ENCODE measurements at regions not wholly inside any gene's neighbourhood (a gene's known extent, or its start where the extent isn't known, plus 50 kb on each side); places are given as distances from the start of the nearest gene placed in this dataset.

DNA sequence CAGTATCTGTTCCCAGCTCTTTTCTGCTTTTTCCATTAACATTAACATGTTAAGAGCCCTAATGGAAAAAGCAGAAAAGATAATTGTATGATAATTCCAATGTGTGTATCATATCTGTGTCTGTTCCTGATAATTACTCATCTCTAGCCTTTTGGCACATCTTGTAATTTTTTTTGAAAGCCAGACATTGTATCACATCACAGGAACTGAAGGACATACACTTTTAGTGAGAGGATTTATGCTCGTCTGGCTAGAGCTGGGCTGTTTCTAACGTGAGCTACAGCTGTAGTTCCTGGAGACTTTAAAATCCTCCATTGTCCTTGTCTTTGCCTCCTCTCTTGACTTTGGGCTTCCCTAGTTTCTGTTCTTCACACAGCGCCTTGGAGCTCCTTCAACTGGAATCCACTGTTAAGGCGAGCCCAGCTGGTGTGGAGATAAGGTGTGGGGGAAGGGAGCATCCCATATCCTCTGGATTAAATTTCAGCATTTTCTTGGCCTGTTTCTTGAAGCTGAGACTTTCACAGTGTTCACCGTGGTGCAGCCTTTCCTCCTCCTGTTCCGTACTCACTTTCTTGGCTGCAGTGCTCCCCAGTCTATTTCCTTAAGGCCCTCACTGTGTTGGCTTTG lies 211.5 kb downstream of the GALR1 start:
- Histone ChIP-seq H3K27me3 (ENCODE audit: insufficient read depth, low read depth) (no peaks in the 10 kb centered on the region), H3K27ac (no peak overlapping the region), H3K4me2 (no peak overlapping the region), H3K4me1 (ENCODE audit: low read depth, poor library complexity, severe bottlenecking) (no peaks in the 10 kb centered on the region), H3K36me3 (ENCODE audit: insufficient read depth) (no peaks in the 10 kb centered on the region), H3K4me3 (IDR thresholded peaks at IDR 0.05; ENCODE audit: insufficient read depth, low read depth, low read length) (no peak overlapping the region), H3K79me2 (ENCODE audit: insufficient read depth, low read depth) (no peaks in the 10 kb centered on the region), H4K20me1 (ENCODE audit: insufficient read depth) (no peaks in the 10 kb centered on the region), H3K9ac (no peak overlapping the region), H2AFZ (ENCODE audit: low read depth) (no peak overlapping the region)
- TF ChIP-seq, protein P1, sequence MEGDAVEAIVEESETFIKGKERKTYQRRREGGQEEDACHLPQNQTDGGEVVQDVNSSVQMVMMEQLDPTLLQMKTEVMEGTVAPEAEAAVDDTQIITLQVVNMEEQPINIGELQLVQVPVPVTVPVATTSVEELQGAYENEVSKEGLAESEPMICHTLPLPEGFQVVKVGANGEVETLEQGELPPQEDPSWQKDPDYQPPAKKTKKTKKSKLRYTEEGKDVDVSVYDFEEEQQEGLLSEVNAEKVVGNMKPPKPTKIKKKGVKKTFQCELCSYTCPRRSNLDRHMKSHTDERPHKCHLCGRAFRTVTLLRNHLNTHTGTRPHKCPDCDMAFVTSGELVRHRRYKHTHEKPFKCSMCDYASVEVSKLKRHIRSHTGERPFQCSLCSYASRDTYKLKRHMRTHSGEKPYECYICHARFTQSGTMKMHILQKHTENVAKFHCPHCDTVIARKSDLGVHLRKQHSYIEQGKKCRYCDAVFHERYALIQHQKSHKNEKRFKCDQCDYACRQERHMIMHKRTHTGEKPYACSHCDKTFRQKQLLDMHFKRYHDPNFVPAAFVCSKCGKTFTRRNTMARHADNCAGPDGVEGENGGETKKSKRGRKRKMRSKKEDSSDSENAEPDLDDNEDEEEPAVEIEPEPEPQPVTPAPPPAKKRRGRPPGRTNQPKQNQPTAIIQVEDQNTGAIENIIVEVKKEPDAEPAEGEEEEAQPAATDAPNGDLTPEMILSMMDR (conservative IDR thresholded peaks at IDR 0.05; ENCODE audit: low read depth, low read length), result no peak

DNA sequence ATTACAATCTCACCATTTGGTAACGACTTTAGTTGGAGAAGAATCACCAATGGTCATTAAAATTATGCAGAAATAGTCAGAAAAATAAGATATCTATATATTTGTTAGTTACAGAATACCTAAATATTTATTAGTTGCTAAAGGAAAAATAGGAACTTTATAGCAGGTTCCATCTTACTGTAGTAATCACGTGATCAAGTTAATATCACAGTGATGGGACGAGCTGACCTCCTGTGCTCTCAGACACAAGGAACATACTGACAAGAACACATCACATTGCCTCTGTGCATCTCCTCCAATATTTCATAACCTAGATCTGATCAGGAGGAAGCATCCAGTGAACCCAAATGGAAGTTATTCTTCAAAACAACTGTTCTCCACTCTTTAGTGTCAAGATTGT lies 215.3 kb downstream of the GALR1 start:
- no peak overlapping the region for H3K4me3 ChIP-seq (IDR thresholded peaks at IDR 0.05; ENCODE audit: insufficient read depth, low read depth, low read length)
- H3K4me1 ChIP-seq (ENCODE audit: low read depth, poor library complexity, severe bottlenecking), result no peaks in the 10 kb centered on the region
- no peaks in the 10 kb centered on the region for H3K27me3 ChIP-seq (ENCODE audit: insufficient read depth, low read depth)
- no peak overlapping the region for H3K27ac ChIP-seq
- TF ChIP-seq, protein P1 (conservative IDR thresholded peaks at IDR 0.05; ENCODE audit: low read depth, low read length), result no peak
- no peak overlapping the region for H2AFZ ChIP-seq (ENCODE audit: low read depth)
- no peaks in the 10 kb centered on the region for H3K36me3 ChIP-seq (ENCODE audit: insufficient read depth)
- no peak overlapping the region for H3K9ac ChIP-seq
- H3K4me2 ChIP-seq, result no peak overlapping the region
- no peaks in the 10 kb centered on the region for H3K79me2 ChIP-seq (ENCODE audit: insufficient read depth, low read depth)
- H4K20me1 ChIP-seq (ENCODE audit: insufficient read depth), result no peaks in the 10 kb centered on the region

DNA sequence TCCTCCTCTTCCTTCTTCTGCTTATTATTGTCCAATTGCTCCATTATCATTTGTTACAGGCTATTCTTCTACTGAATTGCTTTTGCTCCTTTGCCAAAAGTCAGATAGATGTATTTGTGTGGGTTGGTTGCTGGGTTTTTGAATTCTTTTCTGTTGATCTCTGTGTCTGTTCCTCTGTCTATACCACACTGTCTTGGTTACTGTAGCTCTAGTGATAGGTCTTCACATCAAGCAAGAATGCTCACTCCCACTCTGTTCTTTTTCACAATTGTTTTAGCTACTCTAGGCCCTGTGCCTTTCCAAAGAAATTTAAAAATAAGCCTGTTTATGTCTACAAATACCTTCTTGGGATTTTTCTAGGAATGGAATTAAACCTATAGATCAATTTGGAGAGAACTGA lies 217.2 kb downstream of the GALR1 start:
- Histone ChIP-seq H3K4me3 (IDR thresholded peaks at IDR 0.05; ENCODE audit: insufficient read depth, low read depth, low read length) (no peak overlapping the region), H3K79me2 (ENCODE audit: insufficient read depth, low read depth) (no peaks in the 10 kb centered on the region), H3K4me1 (ENCODE audit: low read depth, poor library complexity, severe bottlenecking) (no peaks in the 10 kb centered on the region), H4K20me1 (ENCODE audit: insufficient read depth) (no peaks in the 10 kb centered on the region), H3K9ac (no peak overlapping the region), H2AFZ (ENCODE audit: low read depth) (no peak overlapping the region), H3K27me3 (ENCODE audit: insufficient read depth, low read depth) (no peaks in the 10 kb centered on the region), H3K4me2 (no peak overlapping the region), H3K27ac (no peak overlapping the region), H3K36me3 (ENCODE audit: insufficient read depth) (no peaks in the 10 kb centered on the region)
- TF ChIP-seq, protein P1 (conservative IDR thresholded peaks at IDR 0.05; ENCODE audit: low read depth, low read length), result no peak

DNA sequence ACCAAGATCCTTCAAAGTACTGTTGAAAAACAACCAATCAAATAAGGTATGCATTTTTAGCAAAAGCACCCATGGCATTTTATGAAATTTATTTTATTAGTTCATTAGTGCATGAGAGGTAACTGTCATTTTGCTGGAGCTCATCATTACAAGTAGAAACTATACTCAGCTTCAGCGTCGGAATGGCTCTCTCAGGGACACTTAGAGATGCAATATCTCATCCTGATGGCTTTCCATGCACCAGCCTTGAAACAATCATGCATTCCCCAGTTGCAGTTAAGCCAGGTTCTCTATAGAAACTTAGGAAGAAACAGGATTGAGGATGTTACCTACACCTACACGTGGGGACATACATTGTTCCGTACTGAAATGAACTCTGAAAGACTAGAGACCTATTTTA lies 219.5 kb downstream of the GALR1 start:
- no peaks in the 10 kb centered on the region for H4K20me1 ChIP-seq (ENCODE audit: insufficient read depth)
- no peaks in the 10 kb centered on the region for H3K27me3 ChIP-seq (ENCODE audit: insufficient read depth, low read depth)
- TF ChIP-seq, protein P1 (conservative IDR thresholded peaks at IDR 0.05; ENCODE audit: low read depth, low read length), result no peak
- H3K27ac ChIP-seq, result no peak overlapping the region
- no peak overlapping the region for H3K9ac ChIP-seq
- H3K4me2 ChIP-seq, result no peak overlapping the region
- H3K4me1 ChIP-seq (ENCODE audit: low read depth, poor library complexity, severe bottlenecking), result no peaks in the 10 kb centered on the region
- no peak overlapping the region for H2AFZ ChIP-seq (ENCODE audit: low read depth)
- no peaks in the 10 kb centered on the region for H3K79me2 ChIP-seq (ENCODE audit: insufficient read depth, low read depth)
- H3K36me3 ChIP-seq (ENCODE audit: insufficient read depth), result no peaks in the 10 kb centered on the region
- H3K4me3 ChIP-seq (IDR thresholded peaks at IDR 0.05; ENCODE audit: insufficient read depth, low read depth, low read length), result no peak overlapping the region

All from KMS-11 (cell line).